ENCODE measurements at regions not wholly inside any gene's neighbourhood (a gene's known extent, or its start where the extent isn't known, plus 50 kb on each side); places are given as distances from the start of the nearest gene placed in this dataset.

Small RNA genes lying in the stretch of these regions (microRNA-seq; reads per million reads assigned to microRNA genes)
- 0 reads per million in 4 donors for gene MIR5702

Measured in heart left ventricle (tissue), 4 donors.